ENCODE measurements at regions not wholly inside any gene's neighbourhood (a gene's known extent, or its start where the extent isn't known, plus 50 kb on each side); places are given as distances from the start of the nearest gene placed in this dataset.

- no peak overlapping the region for H3K27ac ChIP-seq
- DNase-seq = no peak
- no peaks in the 10 kb centered on the region for H3K4me1 ChIP-seq
- intact Hi-C loops (cut with DNase I; ENCODE audit: low total_unique reads) = no loop called here
- no peaks in the 10 kb centered on the region for H3K27me3 ChIP-seq
- no peaks in the 10 kb centered on the region for H3K36me3 ChIP-seq
- TF ChIP-seq CTCF (IDR thresholded peaks at IDR 0.05) (no peak), POLR2A (IDR thresholded peaks at IDR 0.05) (no peak)
- no peak overlapping the region for H3K4me3 ChIP-seq
- peaks cover 0 to 4% of the 10 kb centered on the region in 2 donors for H3K9me3 ChIP-seq
Measured at GRCh38 chr11:92071660-92072059, 153.0 kb upstream of the FAT3 start.

GRCh38 chr11:92070026-92070889 is 154.4 kb upstream of the FAT3 start:
- no peak for TF ChIP-seq CTCF (IDR thresholded peaks at IDR 0.05)
- TF ChIP-seq POLR2A (IDR thresholded peaks at IDR 0.05) = no peak
- H3K27ac ChIP-seq = no peak overlapping the region
- intact Hi-C loops (cut with DNase I; ENCODE audit: low total_unique reads) = no loop called here

GRCh38 chr11:92067016-92067415 is 157.6 kb upstream of the FAT3 start:
- Histone ChIP-seq H3K9me3 (no peaks in the 10 kb centered on the region), H3K4me1 (no peaks in the 10 kb centered on the region), H3K4me3 (no peak overlapping the region), H3K36me3 (no peaks in the 10 kb centered on the region), H3K27me3 (no peaks in the 10 kb centered on the region), H3K27ac (no peak overlapping the region)
- intact Hi-C loops (cut with DNase I; ENCODE audit: low total_unique reads) = no loop called here
- DNase-seq = no peak
- TF ChIP-seq POLR2A (IDR thresholded peaks at IDR 0.05) (no peak), CTCF (IDR thresholded peaks at IDR 0.05) (no peak)

More at GRCh38 chr11:92070026-92070889, 154.4 kb upstream of the FAT3 start:
- no peaks in the 10 kb centered on the region for H3K27me3 ChIP-seq
- no peak for DNase-seq
- H3K4me3 ChIP-seq = no peak overlapping the region
- H3K36me3 ChIP-seq = no peaks in the 10 kb centered on the region
- peaks cover 0 to 4% of the 10 kb centered on the region in 2 donors for H3K9me3 ChIP-seq
- no peaks in the 10 kb centered on the region for H3K4me1 ChIP-seq

GRCh38 chr11:92061456-92062062 is 163.1 kb upstream of the FAT3 start:
- TF ChIP-seq POLR2A (IDR thresholded peaks at IDR 0.05) (no peak), CTCF (IDR thresholded peaks at IDR 0.05) (no peak)
- DNase-seq = no peak
- Histone ChIP-seq H3K4me1 (no peaks in the 10 kb centered on the region), H3K36me3 (no peaks in the 10 kb centered on the region), H3K27ac (no peak overlapping the region), H3K4me3 (no peak overlapping the region), H3K9me3 (no peaks in the 10 kb centered on the region), H3K27me3 (no peaks in the 10 kb centered on the region)
- intact Hi-C loops (cut with DNase I; ENCODE audit: low total_unique reads) = no loop called here

GRCh38 chr11:92057849-92058442 is 166.7 kb upstream of the FAT3 start:
- H3K27me3 ChIP-seq = no peaks in the 10 kb centered on the region
- H3K9me3 ChIP-seq = no peaks in the 10 kb centered on the region
- DNase-seq = no peak
- intact Hi-C loops (cut with DNase I; ENCODE audit: low total_unique reads) = no loop called here
- no peak for TF ChIP-seq CTCF (IDR thresholded peaks at IDR 0.05)
- no peak for TF ChIP-seq POLR2A (IDR thresholded peaks at IDR 0.05)
- no peak overlapping the region for H3K4me3 ChIP-seq
- H3K36me3 ChIP-seq = no peaks in the 10 kb centered on the region
- no peak overlapping the region for H3K27ac ChIP-seq
- no peaks in the 10 kb centered on the region for H3K4me1 ChIP-seq
